CD14-positive monocyte (primary cell): ENCODE measurements at regions not wholly inside any gene's neighbourhood (a gene's known extent, or its start where the extent isn't known, plus 50 kb on each side); places are given as distances from the start of the nearest gene placed in this dataset.

Experiments used
- DNase-seq, 3 donors: peaks; one replicate each; pipeline ENCODE4 v3.0.0-alpha.2; 2011 to 2022
- H2AFZ ChIP-seq: 2 replicates; pipeline ENCODE4 v1.6.0; 2012; ENCODE audit warnings: mild to moderate bottlenecking, low read depth, low read length, inconsistent platforms; ENCODE audit not compliant: insufficient read depth, poor library complexity, severe bottlenecking
- H3K27ac ChIP-seq, 2 donors: 1 replicate in 1 of 2; 2 replicates in 1 of 2; pipeline ENCODE4 v1.5.1; 2012 to 2013; ENCODE audit warnings: low read length in 2 of 2, control low read depth in 1 of 2, inconsistent platforms in 1 of 2, low read depth in 1 of 2, mild to moderate bottlenecking in 1 of 2
- H3K27me3 ChIP-seq, 2 donors: one replicate each; pipeline versions ENCODE4 v1.6.0 to v1.6.1; 2011 to 2013; ENCODE audit warnings: low read length in 2 of 2; ENCODE audit not compliant: control insufficient read depth in 2 of 2, insufficient read depth in 2 of 2
- H3K36me3 ChIP-seq, 2 donors: replicated peaks in 1 of 2; 1 replicate in 1 of 2; 2 replicates in 1 of 2; pipeline versions ENCODE4 v1.5.1 to v1.6.1; 2012 to 2013; ENCODE audit warnings: low read length in 2 of 2, control low read depth in 1 of 2, inconsistent platforms in 1 of 2, mild to moderate bottlenecking in 1 of 2; ENCODE audit not compliant: insufficient read depth in 2 of 2, control insufficient read depth in 1 of 2
- H3K4me1 ChIP-seq, 2 donors: 1 replicate in 1 of 2; 2 replicates in 1 of 2; pipeline versions ENCODE4 v1.5.1 to v1.6.1; 2012 to 2013; ENCODE audit warnings: low read length in 2 of 2, control low read depth in 1 of 2, inconsistent platforms in 1 of 2, mild to moderate bottlenecking in 1 of 2, moderate library complexity in 1 of 2; ENCODE audit not compliant: insufficient read depth in 2 of 2, control insufficient read depth in 1 of 2
- H3K4me2 ChIP-seq: replicated peaks from 2 replicates; pipeline ENCODE3; 2012; ENCODE audit warnings: low read length, moderate library complexity, mild to moderate bottlenecking; ENCODE audit not compliant: poor library complexity, severe bottlenecking; ENCODE audit errors: extremely low read depth
- H3K4me3 ChIP-seq, 3 experiments: fragments of 200-600 bp in 1 of 3; sonication (generic) in 1 of 3; replicated peaks in 1 of 3; 1 replicate in 2 of 3; 2 replicates in 1 of 3; pipeline ENCODE4 v1.5.1; 2011 to 2013; ENCODE audit warnings: low read length in 3 of 3, mild to moderate bottlenecking in 3 of 3, control low read depth in 2 of 3, low read depth in 2 of 3, inconsistent platforms in 1 of 3, moderate library complexity in 1 of 3
- H3K79me2 ChIP-seq: 2 replicates; pipeline ENCODE4 v1.6.0; 2012; ENCODE audit warnings: mild to moderate bottlenecking, control low read depth, inconsistent platforms, low read length, moderate library complexity; ENCODE audit not compliant: insufficient read depth
- H3K9ac ChIP-seq: 2 replicates; pipeline ENCODE4 v1.6.0; 2017; ENCODE audit warnings: low read length, mild to moderate bottlenecking; ENCODE audit not compliant: insufficient read depth, poor library complexity, severe bottlenecking
- H3K9me3 ChIP-seq, 2 donors: replicated peaks in 1 of 2; 1 replicate in 1 of 2; 2 replicates in 1 of 2; pipeline versions ENCODE4 v1.5.1 to v1.6.1; 2012 to 2013; ENCODE audit warnings: low read length in 2 of 2, control low read depth in 1 of 2; ENCODE audit not compliant: control insufficient read depth in 1 of 2, insufficient read depth in 1 of 2
- H4K20me1 ChIP-seq: 2 replicates; pipeline ENCODE4 v1.6.0; 2012; ENCODE audit warnings: mild to moderate bottlenecking, low read length, control low read depth, moderate library complexity; ENCODE audit not compliant: insufficient read depth
- H3K27ac Mint-ChIP-seq, 7 donors: one replicate each; pipeline ENCODE4 v1.8.0; 2020; ENCODE audit warnings: mild to moderate bottlenecking in 7 of 7, mixed read lengths in 7 of 7, moderate library complexity in 6 of 7, inconsistent platforms in 2 of 7
- H3K27me3 Mint-ChIP-seq, 3 donors: one replicate each; pipeline ENCODE4 v1.8.0; 2021 to 2022; ENCODE audit warnings: low read depth in 3 of 3, mild to moderate bottlenecking in 3 of 3, mixed read lengths in 3 of 3, moderate library complexity in 3 of 3, inconsistent platforms in 1 of 3
- H3K36me3 Mint-ChIP-seq, 2 donors: one replicate each; pipeline ENCODE4 v1.8.0; 2020; ENCODE audit warnings: mixed read lengths in 2 of 2, inconsistent platforms in 1 of 2, mild to moderate bottlenecking in 1 of 2
- H3K4me1 Mint-ChIP-seq: one replicate; pipeline ENCODE4 v1.8.0; 2020; ENCODE audit warnings: mild to moderate bottlenecking, mixed read lengths
- H3K4me3 Mint-ChIP-seq, 2 donors: one replicate each; pipeline ENCODE4 v1.8.0; 2020; ENCODE audit warnings: mild to moderate bottlenecking in 2 of 2, mixed read lengths in 2 of 2, moderate library complexity in 1 of 2
- H3K9me3 Mint-ChIP-seq, 7 donors: one replicate each; pipeline ENCODE4 v1.8.0; 2020 to 2022; ENCODE audit warnings: mixed read lengths in 7 of 7, mild to moderate bottlenecking in 6 of 7, moderate library complexity in 6 of 7, inconsistent platforms in 2 of 7
- WGBS: methylation state at CpG from one replicate; pipeline ENCODE4 v1.1.5; 2013; ENCODE audit warnings: missing lambda C conversion rate; ENCODE audit not compliant: insufficient coverage; 5-methylcytosine and 5-hydroxymethylcytosine counted together
- intact Hi-C, 2 donors: fragments of 100-400 bp; cut with micrococcal nuclease; formaldehyde crosslinking; loops; one replicate each; pipeline versions ENCODE4 v1.15.0 to v1.15.1; 2023
- TF ChIP-seq, protein P1 (sequence below): fragments of 200-600 bp; IDR thresholded peaks from one replicate; pipeline ENCODE4 v1.8.0; 2022; ENCODE audit warnings: antibody characterized with exemption, mild to moderate bottlenecking

DNA sequence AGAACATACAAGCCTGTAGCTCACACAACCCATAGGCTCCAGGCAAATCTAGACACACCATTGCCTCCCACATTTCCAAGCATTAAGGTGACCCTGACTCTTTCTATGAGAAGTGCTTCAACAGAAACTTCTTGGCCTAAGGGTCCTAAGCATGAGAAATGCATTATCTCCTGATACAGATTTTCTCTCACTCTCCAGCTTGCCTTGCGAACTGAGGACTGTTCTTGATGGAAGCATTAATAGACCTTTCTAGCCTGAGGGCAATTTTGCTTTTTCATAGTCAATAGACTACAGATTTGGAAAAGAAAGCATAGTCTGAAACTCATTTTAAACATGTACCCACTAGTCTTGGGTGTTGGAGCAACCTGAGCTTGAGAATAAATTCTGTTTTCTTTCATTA lies 1801.3 kb upstream of the PCDH7 start:
- peaks cover 0 to 11% (median 4%) of the 10 kb centered on the region in 7 donors for H3K9me3 Mint-ChIP-seq
- WGBS = 100% methylated on average over 1 of the region's 1 CpG
- H3K4me1 Mint-ChIP-seq = no peaks in the 10 kb centered on the region

DNA sequence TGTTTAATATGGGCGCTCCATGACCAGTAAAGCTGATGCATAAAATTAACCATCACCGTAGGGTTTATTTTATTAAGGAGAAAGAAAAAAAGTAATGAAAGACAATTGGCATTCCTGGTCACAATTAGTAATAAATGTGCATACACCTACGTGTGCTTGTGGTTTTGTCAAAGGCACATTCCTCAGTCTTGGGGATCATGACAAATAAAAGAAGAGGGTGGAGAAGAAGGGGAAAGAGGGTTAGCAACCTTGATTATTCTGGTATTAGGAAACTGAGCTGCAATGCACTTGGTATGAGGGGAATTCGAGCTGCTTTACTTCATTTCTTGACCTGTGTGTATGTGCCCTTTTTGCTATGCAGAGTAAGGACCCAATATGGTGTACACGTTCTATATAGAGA lies 1798.3 kb upstream of the PCDH7 start:
- no peaks in the 10 kb centered on the region for H4K20me1 ChIP-seq
- TF ChIP-seq, protein P1, sequence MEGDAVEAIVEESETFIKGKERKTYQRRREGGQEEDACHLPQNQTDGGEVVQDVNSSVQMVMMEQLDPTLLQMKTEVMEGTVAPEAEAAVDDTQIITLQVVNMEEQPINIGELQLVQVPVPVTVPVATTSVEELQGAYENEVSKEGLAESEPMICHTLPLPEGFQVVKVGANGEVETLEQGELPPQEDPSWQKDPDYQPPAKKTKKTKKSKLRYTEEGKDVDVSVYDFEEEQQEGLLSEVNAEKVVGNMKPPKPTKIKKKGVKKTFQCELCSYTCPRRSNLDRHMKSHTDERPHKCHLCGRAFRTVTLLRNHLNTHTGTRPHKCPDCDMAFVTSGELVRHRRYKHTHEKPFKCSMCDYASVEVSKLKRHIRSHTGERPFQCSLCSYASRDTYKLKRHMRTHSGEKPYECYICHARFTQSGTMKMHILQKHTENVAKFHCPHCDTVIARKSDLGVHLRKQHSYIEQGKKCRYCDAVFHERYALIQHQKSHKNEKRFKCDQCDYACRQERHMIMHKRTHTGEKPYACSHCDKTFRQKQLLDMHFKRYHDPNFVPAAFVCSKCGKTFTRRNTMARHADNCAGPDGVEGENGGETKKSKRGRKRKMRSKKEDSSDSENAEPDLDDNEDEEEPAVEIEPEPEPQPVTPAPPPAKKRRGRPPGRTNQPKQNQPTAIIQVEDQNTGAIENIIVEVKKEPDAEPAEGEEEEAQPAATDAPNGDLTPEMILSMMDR = no peak
- no peak overlapping the region for H3K27ac ChIP-seq
- no peaks in the 10 kb centered on the region for H3K4me1 ChIP-seq
- no peaks in the 10 kb centered on the region for H3K79me2 ChIP-seq
- no peak overlapping the region for H3K4me3 ChIP-seq
- Mint-ChIP-seq H3K4me1 (no peaks in the 10 kb centered on the region), H3K9me3 (peaks cover 0 to 12% (median 4%) of the 10 kb centered on the region in 7 donors), H3K36me3 (no peaks in the 10 kb centered on the region), H3K27ac (no peak overlapping the region), H3K4me3 (no peak overlapping the region), H3K27me3 (peaks cover 0 to 3% (median 0%) of the 10 kb centered on the region in 3 donors)
- no peaks in the 10 kb centered on the region for H3K36me3 ChIP-seq
- H3K9me3 ChIP-seq = peaks cover 0 to 3% of the 10 kb centered on the region in 2 donors
- WGBS = 100% methylated on average over 1 of the region's 5 CpGs
- DNase-seq = no peak
- no peak overlapping the region for H3K9ac ChIP-seq
- no peak overlapping the region for H3K4me2 ChIP-seq
- H2AFZ ChIP-seq = no peak overlapping the region
- no peaks in the 10 kb centered on the region for H3K27me3 ChIP-seq
- intact Hi-C loops = no loop called here

More for the DNA sequence above, 1801.3 kb upstream of the PCDH7 start:
- TF ChIP-seq, protein P1 = no peak
- intact Hi-C loops = no loop called here
- Histone ChIP-seq H3K79me2 (no peaks in the 10 kb centered on the region), H3K4me3 (no peak overlapping the region), H4K20me1 (no peaks in the 10 kb centered on the region), H3K9me3 (peaks cover 0 to 6% of the 10 kb centered on the region in 2 donors), H3K27me3 (no peaks in the 10 kb centered on the region), H3K27ac (no peak overlapping the region), H3K9ac (no peak overlapping the region), H3K36me3 (no peaks in the 10 kb centered on the region), H3K4me2 (no peak overlapping the region), H2AFZ (no peak overlapping the region), H3K4me1 (no peaks in the 10 kb centered on the region)
- Mint-ChIP-seq H3K27me3 (no peaks in the 10 kb centered on the region), H3K4me3 (no peak overlapping the region), H3K27ac (no peak overlapping the region), H3K36me3 (no peaks in the 10 kb centered on the region)
- DNase-seq = no peak
